ENCODE measurements at regions not wholly inside any gene's neighbourhood (a gene's known extent, or its start where the extent isn't known, plus 50 kb on each side); places are given as distances from the start of the nearest gene placed in this dataset.

DNA sequence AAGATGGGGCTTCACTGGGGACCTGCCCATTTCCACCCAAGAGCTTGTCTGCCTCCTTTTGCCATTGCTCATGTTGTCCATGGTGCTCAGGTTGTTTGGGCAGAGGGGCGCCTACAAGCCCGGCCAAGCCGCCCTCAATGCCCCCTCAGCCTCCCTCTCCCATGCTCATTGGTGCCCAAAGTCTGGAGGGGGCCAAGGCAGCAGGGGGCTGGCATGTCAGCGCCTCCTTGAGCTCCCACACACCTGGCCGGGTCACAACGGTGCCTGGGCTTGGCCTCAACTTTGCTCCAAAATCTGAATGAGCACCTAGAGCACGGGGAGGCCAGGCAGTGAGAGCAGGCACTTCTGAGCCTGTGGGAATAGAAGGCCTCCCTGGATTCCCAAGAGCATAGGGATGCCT is 1598.8 kb downstream of the PCDH7 start:
- no peaks in the 10 kb centered on the region for H3K27me3 ChIP-seq
- WGBS, 2 donors = 89 to 93% methylated on average over 3 to 7 of the region's 7 CpGs
- no peaks in the 10 kb centered on the region for H3K36me3 ChIP-seq
- DNase-seq (peak in 1 of 2 donors; percentile 53), ATAC-seq (ENCODE audit: low FRiP score in 2 of 2) (no peak)
- TF ChIP-seq POLR2A (IDR thresholded peaks at IDR 0.05) (no peak), POLR2AphosphoS5 (IDR thresholded peaks at IDR 0.05) (no peak), EP300 (IDR thresholded peaks at IDR 0.05) (no peak)
- TF ChIP-seq, protein P1, sequence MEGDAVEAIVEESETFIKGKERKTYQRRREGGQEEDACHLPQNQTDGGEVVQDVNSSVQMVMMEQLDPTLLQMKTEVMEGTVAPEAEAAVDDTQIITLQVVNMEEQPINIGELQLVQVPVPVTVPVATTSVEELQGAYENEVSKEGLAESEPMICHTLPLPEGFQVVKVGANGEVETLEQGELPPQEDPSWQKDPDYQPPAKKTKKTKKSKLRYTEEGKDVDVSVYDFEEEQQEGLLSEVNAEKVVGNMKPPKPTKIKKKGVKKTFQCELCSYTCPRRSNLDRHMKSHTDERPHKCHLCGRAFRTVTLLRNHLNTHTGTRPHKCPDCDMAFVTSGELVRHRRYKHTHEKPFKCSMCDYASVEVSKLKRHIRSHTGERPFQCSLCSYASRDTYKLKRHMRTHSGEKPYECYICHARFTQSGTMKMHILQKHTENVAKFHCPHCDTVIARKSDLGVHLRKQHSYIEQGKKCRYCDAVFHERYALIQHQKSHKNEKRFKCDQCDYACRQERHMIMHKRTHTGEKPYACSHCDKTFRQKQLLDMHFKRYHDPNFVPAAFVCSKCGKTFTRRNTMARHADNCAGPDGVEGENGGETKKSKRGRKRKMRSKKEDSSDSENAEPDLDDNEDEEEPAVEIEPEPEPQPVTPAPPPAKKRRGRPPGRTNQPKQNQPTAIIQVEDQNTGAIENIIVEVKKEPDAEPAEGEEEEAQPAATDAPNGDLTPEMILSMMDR (IDR thresholded peaks at IDR 0.05) = no peak
- no peak overlapping the region for H3K27ac ChIP-seq
- H3K9me3 ChIP-seq = no peaks in the 10 kb centered on the region
- H3K4me3 ChIP-seq = no peak overlapping the region
- no peaks in the 10 kb centered on the region for H3K4me1 ChIP-seq

DNA sequence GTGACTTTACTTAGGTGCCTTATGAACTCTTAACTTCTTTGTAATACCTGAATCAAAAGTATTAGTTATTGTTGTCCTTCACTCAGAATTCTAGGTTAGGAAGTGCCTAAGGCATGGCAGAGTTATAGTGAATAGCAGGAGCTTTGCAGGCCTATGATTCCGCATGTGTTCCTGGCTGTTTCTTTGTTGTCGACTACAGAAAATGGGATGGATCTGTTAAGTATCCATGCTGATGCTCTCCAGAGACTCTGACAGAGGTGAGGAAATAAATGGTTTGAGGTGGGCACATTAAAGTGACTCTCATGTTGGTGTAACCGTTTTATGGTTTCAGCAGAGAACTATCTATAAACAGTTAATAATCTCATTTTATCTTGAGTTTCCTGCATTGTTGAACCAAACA is 1601.3 kb downstream of the PCDH7 start:
- Histone ChIP-seq H3K27me3 (no peaks in the 10 kb centered on the region), H3K4me3 (no peak overlapping the region), H3K36me3 (no peaks in the 10 kb centered on the region), H3K4me1 (no peaks in the 10 kb centered on the region), H3K27ac (no peak overlapping the region), H3K9me3 (no peaks in the 10 kb centered on the region)
- ATAC-seq (ENCODE audit: low FRiP score in 2 of 2) = no peak
- TF ChIP-seq, protein P1 (IDR thresholded peaks at IDR 0.05) = no peak
- TF ChIP-seq POLR2A (IDR thresholded peaks at IDR 0.05) (no peak), EP300 (IDR thresholded peaks at IDR 0.05) (no peak), POLR2AphosphoS5 (IDR thresholded peaks at IDR 0.05) (no peak)
- WGBS, 2 donors = 79 to 83% methylated on average over 3 of the region's 3 CpGs
- DNase-seq = no peak

DNA sequence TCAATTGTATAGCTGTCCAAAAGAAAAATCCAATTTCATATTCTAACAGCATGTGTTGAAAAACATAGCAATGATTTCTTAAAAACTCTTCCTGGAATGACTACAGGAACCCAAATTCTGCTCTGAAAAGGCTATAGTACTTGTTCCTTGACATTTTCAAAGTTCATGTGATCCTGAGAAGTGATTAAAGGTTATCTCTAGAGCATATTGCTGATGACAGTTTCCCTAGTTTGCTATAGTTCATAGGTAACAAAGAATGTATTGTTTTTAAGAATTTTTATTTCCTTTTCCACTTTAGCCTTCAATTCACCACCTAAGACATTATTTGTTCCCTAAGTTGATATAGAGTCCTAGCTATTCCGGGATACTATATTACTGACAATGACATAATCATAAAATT is 1614.6 kb downstream of the PCDH7 start:
- 89 to 95% methylated on average over 1 of the region's 1 CpG for WGBS, 2 donors
- DNase-seq (no peak), ATAC-seq (ENCODE audit: low FRiP score in 2 of 2) (no peak)
- Histone ChIP-seq H3K36me3 (no peaks in the 10 kb centered on the region), H3K27me3 (no peaks in the 10 kb centered on the region), H3K27ac (no peak overlapping the region), H3K9me3 (no peaks in the 10 kb centered on the region), H3K4me3 (no peak overlapping the region), H3K4me1 (no peaks in the 10 kb centered on the region)
- TF ChIP-seq POLR2A (IDR thresholded peaks at IDR 0.05) = no peak
- no peak for TF ChIP-seq POLR2AphosphoS5 (IDR thresholded peaks at IDR 0.05)
- no peak for TF ChIP-seq EP300 (IDR thresholded peaks at IDR 0.05)
- TF ChIP-seq, protein P1 (IDR thresholded peaks at IDR 0.05) = no peak

DNA sequence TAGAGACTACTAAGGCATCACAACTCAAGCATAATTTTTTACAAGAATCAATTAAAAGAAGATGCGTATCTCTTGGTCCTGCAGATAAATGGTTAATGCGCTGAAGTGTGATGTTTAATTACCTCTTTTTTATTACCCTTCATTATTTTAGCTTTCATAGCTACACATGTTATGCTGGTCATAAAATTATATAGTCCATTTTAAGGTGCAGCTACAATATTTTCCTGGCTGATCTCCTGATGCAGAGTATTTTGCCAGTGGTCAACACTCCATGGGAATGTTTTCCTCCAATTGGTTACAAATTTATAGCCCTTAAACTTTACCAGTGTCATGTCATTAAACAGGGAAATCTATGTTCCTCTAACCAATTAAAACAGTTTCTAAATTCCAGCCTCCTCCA is 1617.2 kb downstream of the PCDH7 start:
- DNase-seq = no peak
- H3K36me3 ChIP-seq = no peaks in the 10 kb centered on the region
- 95 to 98% methylated on average over 2 of the region's 2 CpGs for WGBS, 2 donors
- H3K27me3 ChIP-seq = no peaks in the 10 kb centered on the region
- no peaks in the 10 kb centered on the region for H3K4me1 ChIP-seq
- no peak for ATAC-seq (ENCODE audit: low FRiP score in 2 of 2)
- TF ChIP-seq POLR2AphosphoS5 (IDR thresholded peaks at IDR 0.05) (no peak), EP300 (IDR thresholded peaks at IDR 0.05) (no peak), POLR2A (IDR thresholded peaks at IDR 0.05) (no peak)
- TF ChIP-seq, protein P1 (IDR thresholded peaks at IDR 0.05) = no peak
- H3K9me3 ChIP-seq = no peaks in the 10 kb centered on the region
- H3K4me3 ChIP-seq = no peak overlapping the region
- no peak overlapping the region for H3K27ac ChIP-seq

DNA sequence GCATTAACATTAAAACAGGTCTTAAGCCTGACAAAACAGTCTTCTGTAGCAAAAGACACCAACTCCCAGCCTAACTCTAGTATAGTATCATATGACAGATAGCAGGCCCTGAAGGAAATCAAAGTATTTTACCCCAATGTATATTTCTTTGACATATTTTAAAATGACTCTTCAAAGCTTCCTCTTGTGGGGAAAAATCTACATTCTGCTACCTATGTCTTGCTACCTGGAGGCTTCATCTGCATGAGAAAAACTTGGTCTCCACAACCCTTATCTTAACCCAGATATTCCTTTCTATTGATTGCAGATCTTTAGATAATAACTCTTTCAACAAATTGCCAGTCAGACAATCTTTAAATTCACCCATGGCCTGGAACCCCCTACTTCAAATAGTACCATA is 1620.4 kb downstream of the PCDH7 start:
- Histone ChIP-seq H3K27me3 (no peaks in the 10 kb centered on the region), H3K4me3 (no peak overlapping the region), H3K4me1 (no peaks in the 10 kb centered on the region), H3K9me3 (no peaks in the 10 kb centered on the region), H3K27ac (no peak overlapping the region), H3K36me3 (no peaks in the 10 kb centered on the region)
- ATAC-seq (ENCODE audit: low FRiP score in 2 of 2) (no peak), DNase-seq (no peak)
- TF ChIP-seq POLR2A (IDR thresholded peaks at IDR 0.05) (no peak), POLR2AphosphoS5 (IDR thresholded peaks at IDR 0.05) (no peak), EP300 (IDR thresholded peaks at IDR 0.05) (no peak)
- TF ChIP-seq, protein P1 (IDR thresholded peaks at IDR 0.05) = no peak
